ENCODE measurements at regions not wholly inside any gene's neighbourhood (a gene's known extent, or its start where the extent isn't known, plus 50 kb on each side); places are given as distances from the start of the nearest gene placed in this dataset.
A peak's percentile ranks its signal among the peaks of the same experiment; 100 is the strongest.
"Not testable (repeated sequence)": the region's sequence is repeated elsewhere in the genome, so short reads cannot be mapped to it uniquely, and the experiment has no call there.

- no peak for DNase-seq
These were observed 153.9 kb downstream of the RNASET2 start for GRCh38 chr6:166802401-166802800.

- DNase-seq, result no peak
These were observed 156.2 kb downstream of the RNASET2 start for GRCh38 chr6:166800137-166800536.

- DNase-seq, result no peak
These were observed 157.7 kb downstream of the RNASET2 start for GRCh38 chr6:166798652-166799051.

- DNase-seq, result no peak
These were observed 159.7 kb downstream of the RNASET2 start for GRCh38 chr6:166796610-166797009.

GRCh38 chr6:166795879-166796278 lies 160.5 kb downstream of the RNASET2 start:
- no peak for DNase-seq

GRCh38 chr6:166790808-166791207 lies 163.8 kb upstream of the RPS6KA2 start:
- not testable (repeated sequence) for DNase-seq

GRCh38 chr6:166788846-166789529 lies 161.9 kb upstream of the RPS6KA2 start:
- DNase-seq, result not testable (repeated sequence)

- DNase-seq, result peak; percentile 13
These were observed 159.7 kb upstream of the RPS6KA2 start for GRCh38 chr6:166786704-166787293.

GRCh38 chr6:166785131-166785530 lies 158.1 kb upstream of the RPS6KA2 start:
- no peak for DNase-seq

- no peak for DNase-seq
These were observed 157.6 kb upstream of the RPS6KA2 start for GRCh38 chr6:166784691-166785090.

- DNase-seq, result no peak
These were observed 155.5 kb upstream of the RPS6KA2 start for GRCh38 chr6:166782520-166782919.

GRCh38 chr6:166781331-166781730 lies 154.3 kb upstream of the RPS6KA2 start:
- no peak for DNase-seq

- no peak for DNase-seq
These were observed 153.1 kb upstream of the RPS6KA2 start for GRCh38 chr6:166779963-166780683.

- no peak for DNase-seq
These were observed 152.3 kb upstream of the RPS6KA2 start for GRCh38 chr6:166779381-166779780.

GRCh38 chr6:166778776-166779175 lies 151.7 kb upstream of the RPS6KA2 start:
- DNase-seq, result no peak

GRCh38 chr6:166778046-166778445 lies 151.0 kb upstream of the RPS6KA2 start:
- DNase-seq, result no peak

- DNase-seq, result no peak
These were observed 150.1 kb upstream of the RPS6KA2 start for GRCh38 chr6:166777096-166777630.

- DNase-seq, result no peak
These were observed 149.5 kb upstream of the RPS6KA2 start for GRCh38 chr6:166776571-166776970.

- DNase-seq, result no peak
These were observed 148.8 kb upstream of the RPS6KA2 start for GRCh38 chr6:166775923-166776220.

- peak; percentile 12 for DNase-seq
These were observed 148.3 kb upstream of the RPS6KA2 start for GRCh38 chr6:166775180-166775922.

- no peak for DNase-seq
These were observed 147.7 kb upstream of the RPS6KA2 start for GRCh38 chr6:166774770-166775169.

GRCh38 chr6:166774292-166774691 lies 147.2 kb upstream of the RPS6KA2 start:
- DNase-seq, result no peak

- DNase-seq, result no peak
These were observed 145.5 kb upstream of the RPS6KA2 start for GRCh38 chr6:166772518-166772917.
